ENCODE measurements at regions not wholly inside any gene's neighbourhood (a gene's known extent, or its start where the extent isn't known, plus 50 kb on each side); places are given as distances from the start of the nearest gene placed in this dataset.

DNA sequence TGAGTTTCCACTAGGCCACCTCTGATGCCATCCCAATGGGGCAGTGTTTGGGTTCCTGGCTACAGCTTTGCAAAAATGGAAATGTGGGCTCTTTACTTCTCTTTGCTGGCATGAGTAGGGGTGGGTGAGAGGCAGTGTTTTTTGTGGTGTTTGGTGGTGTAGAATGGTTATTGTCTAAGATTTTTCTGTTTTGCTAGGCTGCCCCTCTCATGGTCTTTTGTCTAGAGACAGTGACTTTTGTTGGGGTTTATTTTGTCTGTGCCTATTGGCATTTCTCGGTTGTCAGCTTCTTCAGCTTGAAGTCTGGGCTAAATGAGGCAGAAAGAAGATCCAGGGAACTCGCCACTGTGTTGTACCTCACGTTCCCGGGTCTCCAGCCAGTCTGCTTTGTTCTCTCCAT, 112.1 kb downstream of the CENPF start:
- peaks cover 17% of the 10 kb centered on the region for H3K4me1 ChIP-seq (ENCODE audit: control insufficient read depth, insufficient read depth, low read length)
- no peak overlapping the region for H3K4me2 ChIP-seq (ENCODE audit: low read length)

DNA sequence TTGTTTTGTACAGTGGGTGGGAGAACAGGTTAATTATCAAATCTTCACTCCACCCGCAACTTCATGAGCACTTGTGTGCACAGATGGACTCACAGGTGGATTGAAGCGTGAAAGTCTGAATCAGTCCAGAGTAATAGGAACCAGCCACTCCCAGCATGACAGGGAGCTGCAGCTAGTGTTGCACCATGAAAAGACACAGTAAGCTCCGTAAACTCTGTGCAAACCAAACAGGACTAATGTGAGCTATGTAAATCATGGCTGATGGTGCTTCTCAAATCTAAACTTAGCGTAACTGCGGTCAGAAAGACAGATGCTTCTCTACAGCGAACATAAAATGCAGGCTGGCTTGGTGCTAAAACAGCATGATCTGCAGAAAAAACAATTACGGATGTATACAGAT, 114.4 kb downstream of the CENPF start:
- Histone ChIP-seq H3K4me1 (ENCODE audit: control insufficient read depth, insufficient read depth, low read length) (peaks cover 17% of the 10 kb centered on the region), H3K4me3 (ENCODE audit: low read length) (no peak overlapping the region)

More for the DNA sequence above, 112.1 kb downstream of the CENPF start:
- no peaks in the 10 kb centered on the region for H3K36me3 ChIP-seq (ENCODE audit: insufficient read depth, low read length)
- H3K9ac ChIP-seq (ENCODE audit: low read depth, low read length), result no peak overlapping the region
- no peak overlapping the region for H3K4me3 ChIP-seq (ENCODE audit: low read length)
- no peaks in the 10 kb centered on the region for H3K9me3 ChIP-seq (replicated peaks; ENCODE audit: low read length)
- no peaks in the 10 kb centered on the region for H3K27me3 ChIP-seq (ENCODE audit: control insufficient read depth, insufficient read depth, low read length)

DNA sequence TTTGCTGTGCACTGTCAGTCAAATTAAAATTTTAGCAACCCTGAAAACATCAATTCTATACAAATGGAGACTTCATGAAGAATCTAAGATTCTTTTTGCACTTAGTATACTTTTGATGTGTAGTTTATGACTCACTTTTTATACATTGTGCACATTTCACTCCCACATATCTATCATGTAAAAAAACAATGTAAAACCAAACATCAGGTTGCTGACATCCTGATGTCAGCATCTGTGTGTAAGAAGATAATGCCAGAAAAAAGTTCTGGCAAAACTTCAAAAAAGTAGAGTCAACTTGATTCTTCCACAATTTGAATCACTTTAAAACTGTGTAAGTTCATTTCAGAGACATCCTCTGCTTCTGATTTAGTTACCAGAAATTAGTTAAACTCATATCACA, 115.7 kb downstream of the CENPF start:
- Histone ChIP-seq H3K4me2 (ENCODE audit: low read length) (no peak overlapping the region), H3K9me3 (replicated peaks; ENCODE audit: low read length) (no peaks in the 10 kb centered on the region), H3K27me3 (ENCODE audit: control insufficient read depth, insufficient read depth, low read length) (no peaks in the 10 kb centered on the region), H3K4me3 (ENCODE audit: low read length) (no peak overlapping the region), H3K4me1 (ENCODE audit: control insufficient read depth, insufficient read depth, low read length) (peaks cover 17% of the 10 kb centered on the region), H3K9ac (ENCODE audit: low read depth, low read length) (no peak overlapping the region), H3K36me3 (ENCODE audit: insufficient read depth, low read length) (no peaks in the 10 kb centered on the region)

More for the DNA sequence above, 114.4 kb downstream of the CENPF start:
- no peaks in the 10 kb centered on the region for H3K36me3 ChIP-seq (ENCODE audit: insufficient read depth, low read length)
- no peaks in the 10 kb centered on the region for H3K9me3 ChIP-seq (replicated peaks; ENCODE audit: low read length)
- H3K4me2 ChIP-seq (ENCODE audit: low read length), result no peak overlapping the region
- no peaks in the 10 kb centered on the region for H3K27me3 ChIP-seq (ENCODE audit: control insufficient read depth, insufficient read depth, low read length)
- no peak overlapping the region for H3K9ac ChIP-seq (ENCODE audit: low read depth, low read length)

DNA sequence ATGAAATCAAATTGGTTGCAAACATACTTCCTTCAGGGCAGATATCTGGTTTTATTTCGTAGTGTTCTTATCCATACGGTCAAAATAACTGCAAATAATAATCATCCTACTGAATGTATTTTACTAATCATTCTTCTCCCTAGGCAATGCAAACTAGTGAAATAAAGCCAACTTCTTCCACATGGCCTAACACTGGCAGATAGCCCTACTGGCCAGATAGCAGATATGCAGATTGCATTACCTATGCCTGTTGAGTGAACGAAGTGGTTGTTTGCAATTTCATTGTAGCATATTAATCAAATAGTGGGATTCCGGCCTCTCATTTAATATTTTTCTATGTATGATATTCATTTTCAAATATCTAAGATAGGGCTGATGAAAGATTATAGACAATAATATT, 116.2 kb downstream of the CENPF start:
- no peaks in the 10 kb centered on the region for H3K27me3 ChIP-seq (ENCODE audit: control insufficient read depth, insufficient read depth, low read length)
- H3K4me2 ChIP-seq (ENCODE audit: low read length), result no peak overlapping the region
- peaks cover 17% of the 10 kb centered on the region for H3K4me1 ChIP-seq (ENCODE audit: control insufficient read depth, insufficient read depth, low read length)
- no peak overlapping the region for H3K4me3 ChIP-seq (ENCODE audit: low read length)
- no peaks in the 10 kb centered on the region for H3K9me3 ChIP-seq (replicated peaks; ENCODE audit: low read length)
- no peaks in the 10 kb centered on the region for H3K36me3 ChIP-seq (ENCODE audit: insufficient read depth, low read length)
- H3K9ac ChIP-seq (ENCODE audit: low read depth, low read length), result no peak overlapping the region

DNA sequence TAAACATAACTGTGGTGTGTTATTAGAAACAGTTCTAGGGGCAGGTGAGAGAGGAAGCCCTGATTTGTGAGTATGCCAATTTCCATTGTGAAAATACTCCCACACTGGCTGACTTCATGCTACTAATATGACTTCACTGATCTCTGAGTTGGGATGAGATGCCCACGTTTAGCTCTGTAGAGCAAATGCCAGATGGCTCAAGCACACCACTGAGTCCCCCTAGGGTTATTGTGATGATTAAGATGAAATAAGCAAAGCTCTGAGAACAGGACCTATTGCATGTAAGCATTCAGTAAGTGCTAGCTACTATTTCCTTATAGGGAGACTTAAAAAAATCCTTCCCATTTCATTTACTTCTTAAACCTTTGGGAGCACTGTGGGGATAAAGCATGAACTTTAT, 117.6 kb downstream of the CENPF start:
- Histone ChIP-seq H3K9ac (ENCODE audit: low read depth, low read length) (no peak overlapping the region), H3K36me3 (ENCODE audit: insufficient read depth, low read length) (no peaks in the 10 kb centered on the region), H3K9me3 (replicated peaks; ENCODE audit: low read length) (no peaks in the 10 kb centered on the region), H3K4me1 (ENCODE audit: control insufficient read depth, insufficient read depth, low read length) (peaks cover 17% of the 10 kb centered on the region), H3K4me3 (ENCODE audit: low read length) (no peak overlapping the region), H3K27me3 (ENCODE audit: control insufficient read depth, insufficient read depth, low read length) (no peaks in the 10 kb centered on the region), H3K4me2 (ENCODE audit: low read length) (no peak overlapping the region)

DNA sequence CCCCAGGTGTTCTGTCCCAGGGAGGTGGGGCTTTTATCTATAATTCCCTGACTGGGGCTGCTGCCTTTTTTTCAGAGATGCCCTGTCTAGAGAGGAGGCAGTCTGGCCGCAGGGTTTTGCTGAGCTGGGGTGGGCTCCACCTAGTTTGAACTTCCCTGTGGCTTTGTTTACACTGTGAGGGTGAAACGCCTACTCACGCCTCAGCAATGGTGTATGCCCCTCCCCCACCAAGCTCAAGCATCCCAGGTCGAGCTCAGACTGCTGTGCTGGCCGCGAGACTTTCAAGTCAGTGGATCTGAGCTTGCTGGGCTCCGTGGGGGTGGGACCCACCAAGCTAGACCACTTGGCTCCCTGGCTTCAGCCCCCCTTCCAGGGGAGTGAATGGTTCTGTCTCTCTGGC, 124.3 kb downstream of the CENPF start:
- Histone ChIP-seq H3K9me3 (replicated peaks; ENCODE audit: low read length) (no peaks in the 10 kb centered on the region), H3K9ac (ENCODE audit: low read depth, low read length) (no peak overlapping the region), H3K27me3 (ENCODE audit: control insufficient read depth, insufficient read depth, low read length) (no peaks in the 10 kb centered on the region), H3K4me3 (ENCODE audit: low read length) (no peak overlapping the region), H3K36me3 (ENCODE audit: insufficient read depth, low read length) (no peaks in the 10 kb centered on the region), H3K4me2 (ENCODE audit: low read length) (no peak overlapping the region), H3K4me1 (ENCODE audit: control insufficient read depth, insufficient read depth, low read length) (no peaks in the 10 kb centered on the region)

DNA sequence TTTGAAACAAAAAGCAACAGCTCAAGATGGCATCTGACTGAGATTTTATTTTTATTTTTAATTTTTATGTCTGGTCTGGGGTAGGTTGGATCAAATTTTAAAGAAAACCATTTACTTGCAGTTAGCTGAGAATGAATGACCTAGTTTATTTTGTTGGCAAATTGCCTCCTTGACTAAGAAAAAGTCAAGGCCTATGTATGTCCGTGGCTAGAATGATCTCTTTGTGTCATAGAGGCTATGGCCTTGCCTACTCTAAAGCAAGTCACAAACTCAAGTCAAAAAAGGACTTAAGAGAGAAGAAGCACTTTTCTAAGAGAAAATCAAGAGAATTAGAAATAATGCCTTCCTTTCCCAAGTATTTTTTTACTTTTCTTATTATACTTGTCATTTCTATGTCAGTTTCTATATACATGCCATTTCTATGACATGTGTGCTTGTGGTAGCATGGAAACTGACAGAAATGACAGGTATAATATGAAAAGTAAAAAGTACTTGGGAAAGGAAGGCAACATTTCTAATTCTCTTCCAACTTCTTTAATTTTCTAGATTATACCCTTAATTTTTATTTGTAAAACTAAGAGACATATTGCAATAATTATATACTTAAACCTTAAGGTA, 136.7 kb downstream of the CENPF start:
- H3K4me2 ChIP-seq (ENCODE audit: low read length), result no peak overlapping the region
- H3K36me3 ChIP-seq (ENCODE audit: insufficient read depth, low read length), result no peaks in the 10 kb centered on the region
- H3K4me1 ChIP-seq (ENCODE audit: control insufficient read depth, insufficient read depth, low read length), result no peaks in the 10 kb centered on the region
- H3K9me3 ChIP-seq (replicated peaks; ENCODE audit: low read length), result no peaks in the 10 kb centered on the region
- H3K27me3 ChIP-seq (ENCODE audit: control insufficient read depth, insufficient read depth, low read length), result no peaks in the 10 kb centered on the region
- H3K4me3 ChIP-seq (ENCODE audit: low read length), result no peak overlapping the region
- H3K9ac ChIP-seq (ENCODE audit: low read depth, low read length), result no peak overlapping the region

DNA sequence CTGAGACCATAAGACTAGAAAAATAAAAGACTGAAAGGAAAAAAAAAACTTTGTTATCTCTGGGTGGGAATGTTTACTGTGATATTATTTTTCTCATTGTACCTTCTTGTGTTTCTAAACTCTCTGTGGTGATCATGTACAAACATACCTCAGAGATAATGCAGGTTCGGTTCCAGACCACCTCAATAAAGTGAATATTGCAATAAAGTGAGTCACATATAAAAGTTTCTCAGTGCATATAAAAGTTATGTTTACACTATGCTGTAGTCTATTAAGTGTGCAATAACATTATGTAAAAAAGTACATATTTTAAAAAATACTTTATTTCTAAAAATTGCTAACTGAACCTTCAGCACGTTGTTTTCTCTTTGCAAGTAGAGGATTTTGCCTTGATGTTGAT, 137.5 kb downstream of the CENPF start:
- H3K4me1 ChIP-seq (ENCODE audit: control insufficient read depth, insufficient read depth, low read length), result no peaks in the 10 kb centered on the region
- no peak overlapping the region for H3K4me2 ChIP-seq (ENCODE audit: low read length)
- H3K9ac ChIP-seq (ENCODE audit: low read depth, low read length), result no peak overlapping the region
- H3K27me3 ChIP-seq (ENCODE audit: control insufficient read depth, insufficient read depth, low read length), result no peaks in the 10 kb centered on the region
- H3K9me3 ChIP-seq (replicated peaks; ENCODE audit: low read length), result no peaks in the 10 kb centered on the region
- no peak overlapping the region for H3K4me3 ChIP-seq (ENCODE audit: low read length)
- H3K36me3 ChIP-seq (ENCODE audit: insufficient read depth, low read length), result no peaks in the 10 kb centered on the region

DNA sequence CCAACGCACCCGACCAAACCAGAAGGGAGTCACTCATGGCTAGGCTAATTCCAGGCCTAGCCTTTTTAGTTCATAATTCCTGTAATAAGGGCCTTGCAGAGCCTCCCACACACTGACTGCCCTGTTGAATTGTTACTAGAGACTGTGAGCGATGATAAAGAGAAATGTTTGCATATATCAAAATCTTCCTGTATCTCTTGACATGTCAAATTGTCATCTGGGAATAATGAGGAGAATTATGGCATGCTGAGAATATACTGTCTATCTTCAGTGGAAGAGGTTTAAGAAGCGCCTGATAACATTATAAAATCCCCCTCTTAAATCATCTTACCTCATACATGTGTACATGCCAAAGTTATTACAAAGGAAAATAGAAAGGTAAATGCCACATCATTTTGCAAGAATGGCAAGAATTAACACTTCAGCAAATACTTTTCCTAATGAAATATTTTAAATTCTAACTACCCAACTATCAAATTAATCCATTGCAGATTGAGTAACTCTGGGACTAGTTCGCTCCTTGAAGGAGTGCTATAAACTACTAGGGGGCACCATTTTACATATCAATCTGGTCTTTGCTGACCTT, 144.1 kb downstream of the CENPF start:
- no peaks in the 10 kb centered on the region for H3K9me3 ChIP-seq (replicated peaks; ENCODE audit: low read length)
- no peak overlapping the region for H3K4me3 ChIP-seq (ENCODE audit: low read length)
- peaks cover 4% of the 10 kb centered on the region for H3K4me1 ChIP-seq (ENCODE audit: control insufficient read depth, insufficient read depth, low read length)
- H3K4me2 ChIP-seq (ENCODE audit: low read length), result no peak overlapping the region
- H3K27me3 ChIP-seq (ENCODE audit: control insufficient read depth, insufficient read depth, low read length), result no peaks in the 10 kb centered on the region
- no peaks in the 10 kb centered on the region for H3K36me3 ChIP-seq (ENCODE audit: insufficient read depth, low read length)
- H3K9ac ChIP-seq (ENCODE audit: low read depth, low read length), result no peak overlapping the region

DNA sequence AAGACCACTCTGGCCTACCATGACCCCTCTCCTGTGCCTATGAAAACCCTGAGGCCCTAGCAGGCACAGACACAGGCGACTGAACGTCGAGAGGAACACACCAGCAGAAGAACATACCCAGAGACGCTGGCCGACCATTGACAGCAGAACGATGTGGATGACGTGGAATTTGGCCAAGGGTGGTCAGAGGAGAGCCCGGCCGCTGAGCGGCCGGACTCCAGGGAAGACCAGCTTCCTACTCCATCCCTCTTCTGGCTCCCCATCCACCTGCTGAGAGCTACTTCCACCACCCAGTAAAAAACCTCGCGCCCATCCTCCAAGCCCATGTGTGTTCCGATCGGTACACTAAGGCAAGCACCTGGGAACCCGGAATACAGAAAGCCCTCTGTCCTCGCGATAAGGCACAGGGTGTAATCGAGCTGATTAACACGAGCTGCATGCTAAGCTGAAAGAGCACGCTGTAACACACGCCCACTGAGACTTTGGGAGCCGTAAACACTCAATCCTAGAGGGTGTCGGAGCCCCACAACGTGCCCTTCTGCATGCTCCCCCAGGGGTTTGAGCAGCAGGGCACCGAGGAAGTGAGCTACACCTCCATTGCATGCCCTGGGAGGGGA, 150.3 kb downstream of the CENPF start:
- peaks cover 5% of the 10 kb centered on the region for H3K4me1 ChIP-seq (ENCODE audit: control insufficient read depth, insufficient read depth, low read length)
- H3K4me2 ChIP-seq (ENCODE audit: low read length), result no peak overlapping the region
- H3K27me3 ChIP-seq (ENCODE audit: control insufficient read depth, insufficient read depth, low read length), result no peaks in the 10 kb centered on the region
- H3K36me3 ChIP-seq (ENCODE audit: insufficient read depth, low read length), result no peaks in the 10 kb centered on the region
- H3K9me3 ChIP-seq (replicated peaks; ENCODE audit: low read length), result peaks cover 10% of the 10 kb centered on the region
- no peak overlapping the region for H3K9ac ChIP-seq (ENCODE audit: low read depth, low read length)
- no peak overlapping the region for H3K4me3 ChIP-seq (ENCODE audit: low read length)

DNA sequence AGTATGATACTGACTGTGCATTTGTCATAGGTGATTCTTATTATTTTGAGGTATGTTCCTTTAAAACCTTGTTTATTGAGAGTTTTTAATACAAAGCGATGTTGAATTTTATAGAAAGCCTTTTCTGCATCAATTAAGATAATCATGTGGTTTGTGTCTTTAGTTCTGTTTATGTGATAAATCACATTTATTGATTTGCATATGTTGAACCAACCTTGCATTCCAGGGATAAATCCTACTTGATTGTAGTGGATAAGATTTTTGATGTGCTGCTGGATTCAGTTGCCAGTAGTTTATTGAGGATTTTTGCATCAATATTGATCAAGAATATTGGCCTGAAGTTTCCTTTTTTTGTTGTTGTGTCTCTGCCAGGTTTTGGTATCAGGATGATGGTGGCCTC, 158.0 kb downstream of the CENPF start:
- Histone ChIP-seq H3K36me3 (ENCODE audit: insufficient read depth, low read length) (no peaks in the 10 kb centered on the region), H3K9ac (ENCODE audit: low read depth, low read length) (no peak overlapping the region), H3K4me3 (ENCODE audit: low read length) (no peak overlapping the region), H3K4me1 (ENCODE audit: control insufficient read depth, insufficient read depth, low read length) (no peaks in the 10 kb centered on the region), H3K27me3 (ENCODE audit: control insufficient read depth, insufficient read depth, low read length) (no peaks in the 10 kb centered on the region), H3K9me3 (replicated peaks; ENCODE audit: low read length) (peaks cover 24% of the 10 kb centered on the region), H3K4me2 (ENCODE audit: low read length) (no peak overlapping the region)

DNA sequence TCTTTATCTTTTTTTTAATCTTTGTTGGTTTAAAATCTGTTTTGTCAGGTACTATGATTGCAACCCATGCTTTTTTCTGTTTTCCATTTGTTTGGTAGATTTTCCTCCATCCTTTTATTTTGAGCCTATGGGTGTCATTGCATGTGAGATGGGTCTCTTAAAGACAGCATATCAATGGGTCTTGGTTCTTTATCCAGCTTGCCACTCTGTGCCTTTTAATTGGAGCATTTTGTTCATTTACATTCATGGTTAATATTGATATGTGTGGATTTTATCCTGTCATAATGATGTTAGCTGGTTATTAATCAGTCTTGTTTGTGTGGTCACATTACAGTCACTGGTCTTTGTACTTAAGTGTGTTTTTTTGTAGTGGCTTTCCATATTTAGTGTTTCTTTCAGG, 159.9 kb downstream of the CENPF start:
- Histone ChIP-seq H3K4me1 (ENCODE audit: control insufficient read depth, insufficient read depth, low read length) (no peaks in the 10 kb centered on the region), H3K27me3 (ENCODE audit: control insufficient read depth, insufficient read depth, low read length) (no peaks in the 10 kb centered on the region), H3K4me2 (ENCODE audit: low read length) (no peak overlapping the region), H3K4me3 (ENCODE audit: low read length) (no peak overlapping the region), H3K36me3 (ENCODE audit: insufficient read depth, low read length) (no peaks in the 10 kb centered on the region), H3K9me3 (replicated peaks; ENCODE audit: low read length) (peaks cover 14% of the 10 kb centered on the region), H3K9ac (ENCODE audit: low read depth, low read length) (no peak overlapping the region)
